LoVo (cell line): ENCODE measurements at regions not wholly inside any gene's neighbourhood (a gene's known extent, or its start where the extent isn't known, plus 50 kb on each side); places are given as distances from the start of the nearest gene placed in this dataset.

Experiments
- DNase-seq: peaks from one replicate; pipeline ENCODE4 v3.0.0-alpha.2; 2016; ENCODE audit warnings: low spot score

GRCh38 chr3:66751842-66752241 is 246.3 kb upstream of the KBTBD8 start:
- DNase-seq, result no peak

GRCh38 chr3:66753670-66754069 is 244.4 kb upstream of the KBTBD8 start:
- no peak for DNase-seq

GRCh38 chr3:66754613-66755012 is 243.5 kb upstream of the KBTBD8 start:
- DNase-seq, result no peak

- no peak for DNase-seq
Measured at GRCh38 chr3:66755924-66756323, 242.2 kb upstream of the KBTBD8 start.

GRCh38 chr3:66756468-66757036 is 241.6 kb upstream of the KBTBD8 start:
- no peak for DNase-seq

- DNase-seq, result no peak
Measured at GRCh38 chr3:66761093-66761780, 236.9 kb upstream of the KBTBD8 start.

- no peak for DNase-seq
Measured at GRCh38 chr3:66762916-66763693, 235.0 kb upstream of the KBTBD8 start.

- DNase-seq, result no peak
Measured at GRCh38 chr3:66778107-66778506, 220.0 kb upstream of the KBTBD8 start.

GRCh38 chr3:66778777-66779176 is 219.3 kb upstream of the KBTBD8 start:
- DNase-seq, result no peak

GRCh38 chr3:66785191-66785909 is 212.8 kb upstream of the KBTBD8 start:
- DNase-seq, result no peak

- no peak for DNase-seq
Measured at GRCh38 chr3:66789580-66790237, 208.4 kb upstream of the KBTBD8 start.

- DNase-seq, result no peak
Measured at GRCh38 chr3:66792086-66792485, 206.0 kb upstream of the KBTBD8 start.

- no peak for DNase-seq
Measured at GRCh38 chr3:66795365-66795764, 202.7 kb upstream of the KBTBD8 start.

GRCh38 chr3:66796343-66796742 is 201.8 kb upstream of the KBTBD8 start:
- DNase-seq, result no peak

- DNase-seq, result no peak
Measured at GRCh38 chr3:66797889-66798560, 200.1 kb upstream of the KBTBD8 start.

- no peak for DNase-seq
Measured at GRCh38 chr3:66800941-66801545, 197.1 kb upstream of the KBTBD8 start.

- no peak for DNase-seq
Measured at GRCh38 chr3:66803206-66803605, 194.9 kb upstream of the KBTBD8 start.

GRCh38 chr3:66803721-66804695 is 194.1 kb upstream of the KBTBD8 start:
- no peak for DNase-seq

- no peak for DNase-seq
Measured at GRCh38 chr3:66808891-66809594, 189.1 kb upstream of the KBTBD8 start.
